ENCODE measurements at regions not wholly inside any gene's neighbourhood (a gene's known extent, or its start where the extent isn't known, plus 50 kb on each side); places are given as distances from the start of the nearest gene placed in this dataset.

DNA sequence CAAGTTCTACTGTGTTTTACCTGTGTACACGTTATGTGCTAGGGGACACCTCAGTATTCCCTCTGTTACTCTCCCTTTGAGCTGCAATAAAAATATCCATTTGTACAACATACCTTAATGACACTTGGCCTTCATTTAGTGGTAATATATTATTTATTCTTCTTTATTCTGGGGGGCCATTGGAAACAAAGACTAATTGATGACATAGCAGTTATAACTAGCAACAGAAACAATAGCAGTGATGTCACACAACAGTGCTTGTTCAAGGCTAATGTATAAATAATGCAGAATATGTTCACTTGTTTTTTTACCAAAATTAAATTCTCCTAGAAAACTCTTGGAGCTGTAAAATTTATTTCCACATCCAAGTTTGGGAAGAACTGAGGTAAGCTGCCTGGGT lies 92.2 kb upstream of the FAM83B start:
- Histone ChIP-seq H3K4me1 (ENCODE audit: insufficient read depth, low read length, severe bottlenecking) (no peaks in the 10 kb centered on the region), H4K20me1 (ENCODE audit: insufficient read depth, low read length) (no peaks in the 10 kb centered on the region), H3F3A (ENCODE audit: insufficient read depth, low read length) (no peaks in the 10 kb centered on the region), H3K9me2 (ENCODE audit: low read depth, low read length) (no peaks in the 10 kb centered on the region), H3K4me3 (ENCODE audit: low read depth, low read length, poor library complexity, severe bottlenecking) (no peak overlapping the region), H3K36me3 (ENCODE audit: insufficient read depth, low read length) (no peaks in the 10 kb centered on the region), H3K79me2 (ENCODE audit: insufficient read depth, low read length) (no peaks in the 10 kb centered on the region), H3K27ac (ENCODE audit: low read depth, low read length, poor library complexity, severe bottlenecking) (no peak overlapping the region), H3K9me3 (ENCODE audit: low read length) (no peaks in the 10 kb centered on the region), H2AFZ (ENCODE audit: low read length) (no peak overlapping the region), H3K27me3 (ENCODE audit: insufficient read depth, low read length) (no peaks in the 10 kb centered on the region), H3K9ac (ENCODE audit: low read length) (no peak overlapping the region), H3K4me2 (ENCODE audit: low read length) (no peak overlapping the region)
- TF ChIP-seq EZH2 (IDR thresholded peaks at IDR 0.05; ENCODE audit: borderline replicate concordance, low read length) = no peak
- no peak for TF ChIP-seq CTCF (IDR thresholded peaks at IDR 0.05; ENCODE audit: low read length)

DNA sequence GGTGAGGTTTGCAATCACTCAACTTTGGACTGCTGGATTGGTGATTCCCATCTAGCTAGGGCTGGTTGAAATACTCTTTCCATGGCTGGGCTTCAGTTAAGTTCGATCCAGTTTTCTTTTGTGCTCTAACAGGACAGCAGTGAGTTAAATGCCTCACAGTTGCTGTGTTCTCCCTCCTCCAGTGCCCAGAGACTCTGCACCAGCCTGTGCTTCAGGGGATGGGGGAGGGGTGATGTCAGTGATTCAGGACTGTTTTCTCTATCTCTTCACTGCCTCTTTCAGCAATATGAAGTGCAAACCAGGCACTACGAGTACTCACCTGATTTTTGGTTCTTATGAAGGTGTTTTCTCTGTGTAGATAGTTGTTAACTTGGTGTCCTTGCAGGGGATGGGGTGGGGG lies 88.2 kb upstream of the FAM83B start:
- H4K20me1 ChIP-seq (ENCODE audit: insufficient read depth, low read length) = no peaks in the 10 kb centered on the region
- no peak overlapping the region for H3K4me3 ChIP-seq (ENCODE audit: low read depth, low read length, poor library complexity, severe bottlenecking)
- H3K36me3 ChIP-seq (ENCODE audit: insufficient read depth, low read length) = no peaks in the 10 kb centered on the region
- TF ChIP-seq EZH2 (IDR thresholded peaks at IDR 0.05; ENCODE audit: borderline replicate concordance, low read length) (no peak), CTCF (IDR thresholded peaks at IDR 0.05; ENCODE audit: low read length) (no peak)
- H2AFZ ChIP-seq (ENCODE audit: low read length) = no peak overlapping the region
- no peaks in the 10 kb centered on the region for H3K4me1 ChIP-seq (ENCODE audit: insufficient read depth, low read length, severe bottlenecking)
- H3K9me3 ChIP-seq (ENCODE audit: low read length) = no peaks in the 10 kb centered on the region
- H3K79me2 ChIP-seq (ENCODE audit: insufficient read depth, low read length) = no peaks in the 10 kb centered on the region
- no peak overlapping the region for H3K27ac ChIP-seq (ENCODE audit: low read depth, low read length, poor library complexity, severe bottlenecking)
- no peaks in the 10 kb centered on the region for H3F3A ChIP-seq (ENCODE audit: insufficient read depth, low read length)
- no peak overlapping the region for H3K9ac ChIP-seq (ENCODE audit: low read length)
- no peak overlapping the region for H3K4me2 ChIP-seq (ENCODE audit: low read length)
- H3K27me3 ChIP-seq (ENCODE audit: insufficient read depth, low read length) = no peaks in the 10 kb centered on the region
- no peaks in the 10 kb centered on the region for H3K9me2 ChIP-seq (ENCODE audit: low read depth, low read length)

DNA sequence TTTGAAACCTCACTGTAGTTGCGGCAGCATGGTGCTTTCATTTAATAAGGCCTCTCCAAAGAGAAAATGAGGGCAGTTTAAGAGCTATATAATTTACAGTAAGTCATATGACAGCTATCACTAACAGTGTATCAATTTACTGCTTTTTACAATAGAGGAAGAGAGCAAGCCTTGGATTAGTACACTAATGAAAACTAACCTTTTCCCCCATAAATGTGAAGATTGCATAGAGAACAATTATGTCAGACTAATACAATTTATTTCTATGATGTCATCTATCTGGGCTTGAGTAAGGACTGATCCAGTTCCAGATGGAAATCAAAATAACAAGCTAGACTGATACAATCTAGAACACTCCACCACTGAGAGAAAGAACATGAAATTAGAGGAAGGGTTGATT lies 78.1 kb upstream of the FAM83B start:
- no peak overlapping the region for H3K4me2 ChIP-seq (ENCODE audit: low read length)
- no peaks in the 10 kb centered on the region for H3K27me3 ChIP-seq (ENCODE audit: insufficient read depth, low read length)
- H2AFZ ChIP-seq (ENCODE audit: low read length) = no peak overlapping the region
- no peak overlapping the region for H3K4me3 ChIP-seq (ENCODE audit: low read depth, low read length, poor library complexity, severe bottlenecking)
- H3K9ac ChIP-seq (ENCODE audit: low read length) = no peak overlapping the region
- H3K27ac ChIP-seq (ENCODE audit: low read depth, low read length, poor library complexity, severe bottlenecking) = no peak overlapping the region
- no peaks in the 10 kb centered on the region for H3K9me2 ChIP-seq (ENCODE audit: low read depth, low read length)
- no peaks in the 10 kb centered on the region for H3F3A ChIP-seq (ENCODE audit: insufficient read depth, low read length)
- no peaks in the 10 kb centered on the region for H3K4me1 ChIP-seq (ENCODE audit: insufficient read depth, low read length, severe bottlenecking)
- no peaks in the 10 kb centered on the region for H3K9me3 ChIP-seq (ENCODE audit: low read length)
- H4K20me1 ChIP-seq (ENCODE audit: insufficient read depth, low read length) = no peaks in the 10 kb centered on the region
- no peaks in the 10 kb centered on the region for H3K79me2 ChIP-seq (ENCODE audit: insufficient read depth, low read length)
- no peaks in the 10 kb centered on the region for H3K36me3 ChIP-seq (ENCODE audit: insufficient read depth, low read length)
- TF ChIP-seq EZH2 (IDR thresholded peaks at IDR 0.05; ENCODE audit: borderline replicate concordance, low read length) = no peak
- TF ChIP-seq CTCF (IDR thresholded peaks at IDR 0.05; ENCODE audit: low read length) = no peak

All from OCI-LY1 (cell line).